GM10266 (cell line): ENCODE measurements at regions not wholly inside any gene's neighbourhood (a gene's known extent, or its start where the extent isn't known, plus 50 kb on each side); places are given as distances from the start of the nearest gene placed in this dataset.

ENCODE experiments used
- DNase-seq: peaks from one replicate; pipeline ENCODE4 v3.0.0; 2012; ENCODE audit errors: extremely low spot score
- CTCF ChIP-seq: IDR thresholded peaks from 2 replicates; pipeline ENCODE4 v1.5.1; 2012; ENCODE audit warnings: mild to moderate bottlenecking, low read depth; ENCODE audit not compliant: control insufficient read depth, insufficient read depth; ENCODE audit errors: missing control alignments

GRCh38 chr3:87349833-87350232 lies 73.4 kb upstream of the POU1F1 start:
- no peak for TF ChIP-seq CTCF
- DNase-seq: no peak

- TF ChIP-seq CTCF: no peak
- DNase-seq: no peak
Measured at GRCh38 chr3:87336761-87337160, 60.4 kb upstream of the POU1F1 start.

GRCh38 chr3:87335931-87336330 lies 59.5 kb upstream of the POU1F1 start:
- DNase-seq: no peak
- no peak for TF ChIP-seq CTCF

GRCh38 chr3:87333393-87333892 lies 57.1 kb upstream of the POU1F1 start:
- DNase-seq: no peak
- TF ChIP-seq CTCF: no peak

- DNase-seq: no peak
- no peak for TF ChIP-seq CTCF
Measured at GRCh38 chr3:87332789-87333188, 56.4 kb upstream of the POU1F1 start.

GRCh38 chr3:87329065-87329464 lies 52.7 kb upstream of the POU1F1 start:
- DNase-seq: no peak
- no peak for TF ChIP-seq CTCF
